ENCODE measurements at regions not wholly inside any gene's neighbourhood (a gene's known extent, or its start where the extent isn't known, plus 50 kb on each side); places are given as distances from the start of the nearest gene placed in this dataset.

- no peaks in the 10 kb centered on the region for H3K36me3 ChIP-seq (ENCODE audit: control insufficient read depth, insufficient read depth, low read length)
- H2AK5ac ChIP-seq (ENCODE audit: low read depth, low read length) = no peak overlapping the region
- no peaks in the 10 kb centered on the region for H4K20me1 ChIP-seq (ENCODE audit: insufficient read depth, low read length)
- H3K27ac ChIP-seq (ENCODE audit: insufficient read depth, low read length) = no peak overlapping the region
- ATAC-seq (ENCODE audit: low read depth) = no peak
- intact Hi-C loops (cut with micrococcal nuclease) = no loop called here
- no peak overlapping the region for H2BK5ac ChIP-seq (ENCODE audit: low read depth, low read length, poor library complexity, severe bottlenecking)
- no TSS peak for BruUV-seq (replicated peaks)
- H2BK120ac ChIP-seq (ENCODE audit: low read depth, low read length) = no peak overlapping the region
- H3K4me3 ChIP-seq (ENCODE audit: insufficient read depth, low read depth, low read length) = no peak overlapping the region
- no peak overlapping the region for H3K23ac ChIP-seq (ENCODE audit: low read depth, low read length)
- no peak overlapping the region for H3K56ac ChIP-seq (ENCODE audit: extremely low read depth, insufficient read depth, low read length)
- H3K18ac ChIP-seq (ENCODE audit: low read depth, low read length) = no peak overlapping the region
- ChIA-PET CTCF (no interaction called here), POLR2A (ENCODE audit: unreplicated experiment) (no interaction called here)
- no peak overlapping the region for H2AFZ ChIP-seq (replicated peaks; ENCODE audit: low read length, poor library complexity)
- DNase-seq = no peak
- H3K9ac ChIP-seq (ENCODE audit: low read depth, low read length) = no peak overlapping the region
- no peaks in the 10 kb centered on the region for H3K9me1 ChIP-seq (ENCODE audit: insufficient read depth, low read length)
- WGBS, 2 experiments (ENCODE audit: extremely low coverage in 2 of 2, insufficient read length in 1 of 2) = no CpG with 5 or more reads among the region's 2 CpGs
- no peaks in the 10 kb centered on the region for H3K9me3 ChIP-seq (ENCODE audit: control insufficient read depth, insufficient read depth, low read length)
- no peak overlapping the region for H2AK9ac ChIP-seq (replicated peaks; ENCODE audit: low read depth, low read length, poor library complexity)
- H3K4me1 ChIP-seq (ENCODE audit: control insufficient read depth, insufficient read depth, low read length) = no peaks in the 10 kb centered on the region
- no peak overlapping the region for H2BK15ac ChIP-seq (ENCODE audit: low read depth, low read length)
- H3K14ac ChIP-seq (replicated peaks; ENCODE audit: low read depth, low read length) = no peak overlapping the region
- no peak overlapping the region for H4K8ac ChIP-seq (ENCODE audit: low read depth in 2 of 2, low read length in 2 of 2)
- H3K4ac ChIP-seq (ENCODE audit: low read depth, low read length) = no peak overlapping the region
- no peaks in the 10 kb centered on the region for H3K27me3 ChIP-seq (ENCODE audit: control insufficient read depth, insufficient read depth, low read length)
- in situ Hi-C loops (cut with MboI; ENCODE audit: low sequenced_read_pairs) = no loop called here
- H4K91ac ChIP-seq (ENCODE audit: insufficient read depth, low read depth, low read length) = no peak overlapping the region
- no peak overlapping the region for H4K5ac ChIP-seq (ENCODE audit: low read depth, low read length)
- TF ChIP-seq USF2 (IDR thresholded peaks at IDR 0.05; ENCODE audit: low read depth, low read length) (no peak), BHLHE40 (IDR thresholded peaks at IDR 0.05; ENCODE audit: low read depth, low read length) (no peak), RFX5 (IDR thresholded peaks at IDR 0.05; ENCODE audit: low read depth, low read length) (no peak), FOS (IDR thresholded peaks at IDR 0.05; ENCODE audit: low read depth, low read length) (no peak), RCOR1 (IDR thresholded peaks at IDR 0.05; ENCODE audit: insufficient replicate concordance, low read length) (no peak), NFE2L2 (IDR thresholded peaks at IDR 0.05; ENCODE audit: low read depth, low read length) (no peak)
- H2BK20ac ChIP-seq (ENCODE audit: low read depth, low read length) = no peak overlapping the region
- H3K4me2 ChIP-seq (ENCODE audit: low read depth, low read length) = no peak overlapping the region
- H3K79me1 ChIP-seq (ENCODE audit: low read depth in 1 of 2, low read length in 2 of 2) = no peaks in the 10 kb centered on the region
- dilution Hi-C loops (cut with HindIII; ENCODE audit: low sequenced_read_pairs, unreplicated experiment) = no loop called here
Measured at GRCh38 chr4:156456830-156457229, 503.2 kb upstream of the CTSO start.
